ENCODE measurements at regions not wholly inside any gene's neighbourhood (a gene's known extent, or its start where the extent isn't known, plus 50 kb on each side); places are given as distances from the start of the nearest gene placed in this dataset.

GRCh38 chr7:445020-445419, 74.6 kb downstream of the PDGFA start:
- TF ChIP-seq POLR2AphosphoS5 (IDR thresholded peaks at IDR 0.05; ENCODE audit: borderline replicate concordance, low read depth, low read length) (no peak), EZH2 (IDR thresholded peaks at IDR 0.05) (no peak)

All from SK-N-MC (cell line).